Activated CD8-positive, alpha-beta memory T cell treated with anti-CD3 and anti-CD28 coated beads, Interleukin-2, amount 50 U/mL, for 24 hours (primary cell): ENCODE measurements at regions not wholly inside any gene's neighbourhood (a gene's known extent, or its start where the extent isn't known, plus 50 kb on each side); places are given as distances from the start of the nearest gene placed in this dataset.
"Not testable (repeated sequence)": the region's sequence is repeated elsewhere in the genome, so short reads cannot be mapped to it uniquely, and the experiment has no call there.

ENCODE experiments used
- DNase-seq: peaks from one replicate; pipeline ENCODE4 v3.0.0-alpha.2; 2020; ENCODE audit errors: extremely low read depth

- no peak for DNase-seq
Measured at GRCh38 chr9:38127271-38127839, 58.3 kb upstream of the SHB start.

GRCh38 chr9:38126730-38127129 lies 57.7 kb upstream of the SHB start:
- DNase-seq = no peak

GRCh38 chr9:38125889-38126288 lies 56.9 kb upstream of the SHB start:
- DNase-seq = no peak

- not testable (repeated sequence) for DNase-seq
Measured at GRCh38 chr9:38123359-38123758, 54.3 kb upstream of the SHB start.

GRCh38 chr9:38120961-38121360 lies 51.9 kb upstream of the SHB start:
- DNase-seq = no peak

- no peak for DNase-seq
Measured at GRCh38 chr9:38119560-38120236, 50.7 kb upstream of the SHB start.

- no peak for DNase-seq
Measured at GRCh38 chr9:38118862-38119438, 49.9 kb upstream of the SHB start.
